H1 (cell line): ENCODE measurements at regions not wholly inside any gene's neighbourhood (a gene's known extent, or its start where the extent isn't known, plus 50 kb on each side); places are given as distances from the start of the nearest gene placed in this dataset.

Source experiments
- CTCF ChIA-PET: fragments of 300-600 bp; sonication (Branson Sonifier 250); formaldehyde crosslinking; loops from one replicate; lab custom pipeline; 2021; ENCODE audit not compliant: partially characterized antibody; lab: Charles Lee
- POLR2A ChIA-PET: fragments of 300-600 bp; sonication (Branson Sonifier 250); formaldehyde crosslinking; loops from one replicate; lab custom pipeline; 2021; ENCODE audit warnings: inconsistent platforms; ENCODE audit not compliant: partially characterized antibody; lab: Charles Lee
- DNase-seq, 2 experiments: peaks; one replicate each; pipeline versions ENCODE4 v3.0.0 to v3.0.0-alpha.2; 2010 to 2022; ENCODE audit warnings: low spot score in 2 of 2, low read depth in 1 of 2, mixed read lengths in 1 of 2
- FAIRE-seq: peaks from 2 replicates; lab custom pipeline; 2011; peaks lifted over from hg19 to GRCh38; lab: Jason Lieb, UNC
- H2AFZ ChIP-seq: 2 replicates; pipeline ENCODE4 v1.8.1; 2012; ENCODE audit warnings: low read length, inconsistent platforms
- H2AK5ac ChIP-seq: 2 replicates; pipeline ENCODE4 v1.6.1; 2013; ENCODE audit warnings: low read depth, low read length
- H2BK120ac ChIP-seq: replicated peaks from 2 replicates; pipeline ENCODE3; 2013; ENCODE audit warnings: low read depth, low read length, inconsistent platforms
- H2BK12ac ChIP-seq: 2 replicates; pipeline ENCODE4 v1.6.1; 2013; ENCODE audit warnings: low read depth, low read length
- H2BK15ac ChIP-seq: 2 replicates; pipeline ENCODE4 v1.6.1; 2013; ENCODE audit warnings: low read length
- H2BK20ac ChIP-seq: 2 replicates; pipeline ENCODE4 v1.6.1; 2013; ENCODE audit warnings: low read length
- H2BK5ac ChIP-seq: 2 replicates; pipeline ENCODE4 v1.6.1; 2013; ENCODE audit warnings: low read depth, low read length
- H3K14ac ChIP-seq: 2 replicates; pipeline ENCODE4 v1.6.1; 2013; ENCODE audit warnings: inconsistent platforms; ENCODE audit not compliant: insufficient read length
- H3K18ac ChIP-seq: 2 replicates; pipeline ENCODE4 v1.6.1; 2013; ENCODE audit warnings: low read length; ENCODE audit errors: extremely low read depth
- H3K23ac ChIP-seq: 2 replicates; pipeline ENCODE4 v1.6.1; 2013; ENCODE audit warnings: inconsistent platforms; ENCODE audit not compliant: insufficient read length
- H3K23me2 ChIP-seq: 2 replicates; pipeline ENCODE4 v1.6.1; 2013; ENCODE audit warnings: low read depth, low read length
- H3K27ac ChIP-seq: 2 replicates; pipeline ENCODE4 v1.6.1; 2011; ENCODE audit warnings: low read depth, low read length, inconsistent platforms
- H3K27me3 ChIP-seq, 4 experiments: replicated peaks in 1 of 4; 1 replicate in 1 of 4; 2 replicates in 3 of 4; pipeline versions ENCODE4 v1.6.1 to v1.8.1; 2011 to 2013; ENCODE audit warnings: low read length in 3 of 4, mild to moderate bottlenecking in 3 of 4, inconsistent platforms in 2 of 4, mixed read lengths in 2 of 4, moderate library complexity in 1 of 4; ENCODE audit not compliant: control insufficient read depth in 3 of 4, insufficient read depth in 3 of 4; ENCODE audit errors: extremely low read depth in 1 of 4
- H3K36me3 ChIP-seq, 4 experiments: 2 replicates each; pipeline versions ENCODE4 v1.6.1 to v1.8.1; 2011 to 2013; ENCODE audit warnings: mild to moderate bottlenecking in 4 of 4, low read length in 3 of 4, moderate library complexity in 2 of 4, control low read depth in 1 of 4, inconsistent platforms in 1 of 4; ENCODE audit not compliant: insufficient read depth in 4 of 4, control insufficient read depth in 2 of 4
- H3K4ac ChIP-seq: replicated peaks from 2 replicates; pipeline ENCODE3; 2013; ENCODE audit warnings: low read length, low read depth, mixed read lengths, inconsistent platforms; ENCODE audit not compliant: insufficient read length
- H3K4me1 ChIP-seq, 4 experiments: replicated peaks in 1 of 4; 1 replicate in 1 of 4; 2 replicates in 3 of 4; pipeline versions ENCODE4 v1.6.1 to v1.8.1; 2011 to 2013; ENCODE audit warnings: low read length in 3 of 4, inconsistent platforms in 2 of 4, mixed read lengths in 1 of 4; ENCODE audit not compliant: insufficient read depth in 4 of 4, control insufficient read depth in 3 of 4
- H3K4me2 ChIP-seq, 2 experiments: 2 replicates each; pipeline versions ENCODE4 v1.6.1 to v1.8.1; 2011 to 2013; ENCODE audit warnings: low read depth in 2 of 2, low read length in 2 of 2, control low read depth in 1 of 2, inconsistent platforms in 1 of 2, mild to moderate bottlenecking in 1 of 2; ENCODE audit not compliant: insufficient read depth in 1 of 2
- H3K4me3 ChIP-seq, 4 experiments: fragments of 200-600, 300-600 bp in 1 of 4; sonication (generic), shearing (Covaris generic), sonication (Bioruptor Twin) in 1 of 4; 2 replicates each; pipeline versions ENCODE4 v1.5.1 to v1.8.1; 2011 to 2016; ENCODE audit warnings: low read length in 4 of 4, low read depth in 3 of 4, control low read depth in 2 of 4, inconsistent platforms in 2 of 4, mild to moderate bottlenecking in 2 of 4, mixed read lengths in 1 of 4, moderate library complexity in 1 of 4; ENCODE audit not compliant: insufficient read depth in 2 of 4; ENCODE audit errors: extremely low read depth in 1 of 4
- H3K56ac ChIP-seq: replicated peaks from 2 replicates; pipeline ENCODE3; 2013; ENCODE audit warnings: low read depth, mild to moderate bottlenecking, mixed read lengths, low read length, inconsistent platforms; ENCODE audit not compliant: insufficient read length
- H3K79me1 ChIP-seq: 2 replicates; pipeline ENCODE4 v1.6.1; 2013; ENCODE audit warnings: low read depth, low read length, control low read depth
- H3K79me2 ChIP-seq, 2 experiments: 2 replicates each; pipeline versions ENCODE4 v1.6.1 to v1.8.1; 2012 to 2013; ENCODE audit warnings: low read length in 2 of 2, mild to moderate bottlenecking in 2 of 2, inconsistent platforms in 1 of 2; ENCODE audit not compliant: insufficient read depth in 2 of 2, control insufficient read depth in 1 of 2
- H3K9ac ChIP-seq, 4 experiments: replicated peaks in 1 of 4; 1 replicate in 1 of 4; 2 replicates in 3 of 4; pipeline versions ENCODE4 v1.6.1 to v1.8.1; 2011 to 2013; ENCODE audit warnings: low read depth in 3 of 4, low read length in 3 of 4, control low read depth in 2 of 4, mild to moderate bottlenecking in 2 of 4, moderate library complexity in 2 of 4, inconsistent platforms in 1 of 4; ENCODE audit errors: extremely low read depth in 1 of 4
- H3K9me3 ChIP-seq, 2 experiments: 2 replicates each; pipeline versions ENCODE4 v1.6.1 to v1.8.1; 2012 to 2013; ENCODE audit warnings: mild to moderate bottlenecking in 2 of 2, moderate library complexity in 2 of 2, control low read depth in 1 of 2, inconsistent platforms in 1 of 2, low read depth in 1 of 2, low read length in 1 of 2, mixed read lengths in 1 of 2; ENCODE audit not compliant: insufficient read depth in 2 of 2
- H4K20me1 ChIP-seq, 2 experiments: replicated peaks in 1 of 2; 2 replicates each; pipeline versions ENCODE3 to v1.8.1; 2011 to 2013; ENCODE audit warnings: inconsistent platforms in 2 of 2, low read length in 2 of 2, mild to moderate bottlenecking in 1 of 2; ENCODE audit not compliant: insufficient read depth in 2 of 2, control insufficient read depth in 1 of 2
- H4K5ac ChIP-seq: 2 replicates; pipeline ENCODE4 v1.6.1; 2013; ENCODE audit warnings: low read length, low read depth, mixed read lengths, inconsistent platforms; ENCODE audit not compliant: insufficient read length
- H4K8ac ChIP-seq: 2 replicates; pipeline ENCODE4 v1.8.0; 2013; ENCODE audit warnings: mild to moderate bottlenecking, moderate library complexity, low read length, inconsistent platforms; ENCODE audit not compliant: insufficient read depth; ENCODE audit errors: extremely low read depth
- H4K91ac ChIP-seq: replicated peaks from 2 replicates; pipeline ENCODE3; 2013; ENCODE audit warnings: low read length, mixed read lengths, inconsistent platforms; ENCODE audit not compliant: insufficient read length
- BACH1 ChIP-seq: IDR thresholded peaks from 2 replicates; pipeline ENCODE4 v1.6.1; 2012; ENCODE audit warnings: low read length, improper control_type of control experiment
- BCL11A ChIP-seq, 2 experiments: IDR thresholded peaks; one replicate each; pipeline ENCODE4 v1.6.1; 2011; ENCODE audit warnings: low read depth in 2 of 2, low read length in 2 of 2, mild to moderate bottlenecking in 2 of 2
- CHD1 ChIP-seq: IDR thresholded peaks from 2 replicates; pipeline ENCODE4 v1.6.1; 2012; ENCODE audit warnings: low read depth, low read length, improper control_type of control experiment
- CHD2 ChIP-seq: IDR thresholded peaks from 2 replicates; pipeline ENCODE4 v1.6.1; 2012; ENCODE audit warnings: low read length, improper control_type of control experiment
- CREB1 ChIP-seq: IDR thresholded peaks from 2 replicates; pipeline ENCODE4 v1.6.1; 2012; ENCODE audit warnings: inconsistent platforms
- EP300 ChIP-seq, 2 experiments: IDR thresholded peaks; 1 replicate in 1 of 2; 2 replicates in 1 of 2; pipeline ENCODE4 v1.6.1; 2011 to 2012; ENCODE audit warnings: low read depth in 2 of 2, low read length in 2 of 2, mild to moderate bottlenecking in 2 of 2, borderline replicate concordance in 1 of 2, inconsistent platforms in 1 of 2, moderate library complexity in 1 of 2
- HDAC6 ChIP-seq: IDR thresholded peaks from one replicate; pipeline ENCODE4 v1.7.1; 2012; ENCODE audit warnings: low read depth, mild to moderate bottlenecking, inconsistent platforms, low read length, moderate library complexity
- RBBP5 ChIP-seq: IDR thresholded peaks from 2 replicates; pipeline ENCODE4 v1.7.1; 2012; ENCODE audit warnings: low read depth, mild to moderate bottlenecking, inconsistent platforms, low read length, moderate library complexity, borderline replicate concordance
- SAP30 ChIP-seq: fragments of 300-600 bp; sonication (generic); IDR thresholded peaks from 2 replicates; pipeline ENCODE4 v1.7.1; 2012; ENCODE audit warnings: low read length, moderate library complexity, mild to moderate bottlenecking, inconsistent platforms; ENCODE audit not compliant: insufficient read depth, insufficient replicate concordance
- SIN3A ChIP-seq, 2 experiments: IDR thresholded peaks in 1 of 2; conservative IDR thresholded peaks in 1 of 2; 2 replicates each; pipeline ENCODE4 v1.6.1; 2011 to 2012; ENCODE audit warnings: low read length in 2 of 2, improper control_type of control experiment in 1 of 2, low read depth in 1 of 2, mild to moderate bottlenecking in 1 of 2
- SIX5 ChIP-seq: IDR thresholded peaks from 2 replicates; pipeline ENCODE4 v1.6.1; 2011; ENCODE audit warnings: mild to moderate bottlenecking, low read depth, low read length
- TAF1 ChIP-seq: IDR thresholded peaks from 2 replicates; pipeline ENCODE4 v1.6.1; 2011; ENCODE audit warnings: mild to moderate bottlenecking, low read depth, low read length
- ZNF274 ChIP-seq: IDR thresholded peaks from 2 replicates; pipeline ENCODE4 v1.7.0; 2012; ENCODE audit warnings: low read length, borderline replicate concordance; ENCODE audit errors: extremely low read depth
- WGBS, 2 experiments: shearing (Covaris generic) in 1 of 2; methylation state at CpG; one replicate each; pipeline versions ENCODE4 v1.1.6 to v1.1.7; 2013 to 2015; ENCODE audit warnings: low lambda C conversion rate in 2 of 2, mixed read lengths in 2 of 2, inconsistent platforms in 1 of 2, low coverage in 1 of 2, missing lambda C conversion rate in 1 of 2; ENCODE audit not compliant: insufficient replicate concordance in 2 of 2, insufficient coverage in 1 of 2, insufficient read length in 1 of 2; ENCODE audit errors: extremely low coverage in 1 of 2, missing lambda C conversion rate in 1 of 2; 5-methylcytosine and 5-hydroxymethylcytosine counted together
- TF ChIP-seq, protein P1 (sequence below): IDR thresholded peaks from 2 replicates; pipeline ENCODE4 v1.6.1; 2011; ENCODE audit warnings: low read depth, mild to moderate bottlenecking, low read length; ENCODE audit not compliant: insufficient read depth

DNA sequence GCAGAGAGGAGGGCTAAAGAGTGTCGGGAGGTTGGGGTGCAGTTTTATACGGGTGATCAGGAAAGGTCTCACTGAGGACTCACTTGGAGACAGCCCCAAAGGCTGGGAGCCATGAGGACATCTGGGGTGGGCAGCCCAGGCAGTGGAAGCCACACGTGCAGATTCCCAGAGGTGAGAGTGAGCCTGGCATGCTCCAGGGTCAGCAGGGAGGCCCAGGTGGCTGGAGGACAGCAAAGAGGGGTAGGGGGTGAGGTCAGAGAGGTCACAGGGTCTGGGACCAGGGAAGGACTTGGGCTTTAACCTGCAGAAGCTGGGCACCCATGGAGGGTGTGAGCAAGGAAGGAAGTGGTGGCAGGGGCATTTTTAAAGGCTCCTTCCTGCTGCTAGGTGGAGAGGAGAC lies 481.7 kb downstream of the MATN1 start:
- H3K4me1 ChIP-seq: 0 out of 7 replicates have a peak, but pooled peaks cover 0 to 3% (median 0%) of the 10 kb centered on the region in 4 experiments
- no peak overlapping the region for H3K4me3 ChIP-seq
- H3K27ac ChIP-seq: no peak overlapping the region
- DNase-seq: no peak
- no peak for FAIRE-seq
- H3K56ac ChIP-seq: no peak overlapping the region
- no peak overlapping the region for H3K14ac ChIP-seq
- no peak overlapping the region for H3K9ac ChIP-seq
- H2BK15ac ChIP-seq: no peak overlapping the region
- H4K8ac ChIP-seq: no peak overlapping the region
- no peak overlapping the region for H3K4me2 ChIP-seq
- H4K20me1 ChIP-seq: no peaks in the 10 kb centered on the region
- no peak overlapping the region for H2BK5ac ChIP-seq
- H2AK5ac ChIP-seq: no peak overlapping the region
- no peak for TF ChIP-seq BACH1
- TF ChIP-seq SIX5: no peak
- no peak for TF ChIP-seq CHD1
- TF ChIP-seq TAF1: no peak
- no peak for TF ChIP-seq RBBP5
- TF ChIP-seq ZNF274: no peak
- no peak for TF ChIP-seq HDAC6
- no peak for TF ChIP-seq CREB1
- TF ChIP-seq, protein P1, sequence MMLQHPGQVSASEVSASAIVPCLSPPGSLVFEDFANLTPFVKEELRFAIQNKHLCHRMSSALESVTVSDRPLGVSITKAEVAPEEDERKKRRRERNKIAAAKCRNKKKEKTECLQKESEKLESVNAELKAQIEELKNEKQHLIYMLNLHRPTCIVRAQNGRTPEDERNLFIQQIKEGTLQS: no peak
- TF ChIP-seq SAP30: no peak
- TF ChIP-seq EP300 (IDR thresholded peaks at IDR 0.05; ENCODE audit: borderline replicate concordance in 1 of 2, low read depth in 2 of 2, low read length in 2 of 2): no peak
- TF ChIP-seq SIN3A (conservative IDR thresholded peaks at IDR 0.05 in 1 of 2, IDR thresholded peaks at IDR 0.05 in 1 of 2; ENCODE audit: low read depth in 1 of 2, low read length in 2 of 2): no peak
- TF ChIP-seq BCL11A (IDR thresholded peaks at IDR 0.05; ENCODE audit: low read depth in 2 of 2, low read length in 2 of 2): no peak
- TF ChIP-seq CHD2: no peak
- no peak overlapping the region for H3K23ac ChIP-seq
- H3K79me1 ChIP-seq: no peaks in the 10 kb centered on the region
- no peak overlapping the region for H2AFZ ChIP-seq
- no peak overlapping the region for H2BK120ac ChIP-seq
- H3K4ac ChIP-seq: no peak overlapping the region
- POLR2A ChIA-PET: no interaction called here
- no peaks in the 10 kb centered on the region for H3K36me3 ChIP-seq
- H2BK20ac ChIP-seq: no peak overlapping the region
- H3K9me3 ChIP-seq: no peaks in the 10 kb centered on the region
- no peaks in the 10 kb centered on the region for H3K23me2 ChIP-seq
- WGBS, 2 experiments: 59% methylated on average over 3 of the region's 3 CpGs; no CpG with 5 or more reads in 1 of the 2 experiments
- H3K18ac ChIP-seq: no peak overlapping the region
- H4K5ac ChIP-seq: no peak overlapping the region
- no peak overlapping the region for H4K91ac ChIP-seq
- H2BK12ac ChIP-seq: no peak overlapping the region
- H3K27me3 ChIP-seq: no peaks in the 10 kb centered on the region; a peak in 1 of 7 replicates
- H3K79me2 ChIP-seq: no peaks in the 10 kb centered on the region
- CTCF ChIA-PET: interaction anchor here (0.7 to 4.5 kb wide), 3 partner anchors 8 to 139 kb away, joined by 4 to 31 read pairs (median 4); no protein-coding TSS in a partner anchor
